Stimulated activated CD4-positive, alpha-beta T cell treated with anti-CD3 and anti-CD28 coated beads, Interleukin-1b, Interleukin-23, amount 100 ng/mL, for 4 hours (primary cell): ENCODE measurements at regions not wholly inside any gene's neighbourhood (a gene's known extent, or its start where the extent isn't known, plus 50 kb on each side); places are given as distances from the start of the nearest gene placed in this dataset.

Experiments used
- DNase-seq, 2 donors: peaks; one replicate each; pipeline ENCODE4 v3.0.0-alpha.2; 2020; ENCODE audit warnings: low read depth in 2 of 2

GRCh38 chr7:106808967-106809635 is 56.0 kb upstream of the PIK3CG start:
- no peak for DNase-seq

DNA sequence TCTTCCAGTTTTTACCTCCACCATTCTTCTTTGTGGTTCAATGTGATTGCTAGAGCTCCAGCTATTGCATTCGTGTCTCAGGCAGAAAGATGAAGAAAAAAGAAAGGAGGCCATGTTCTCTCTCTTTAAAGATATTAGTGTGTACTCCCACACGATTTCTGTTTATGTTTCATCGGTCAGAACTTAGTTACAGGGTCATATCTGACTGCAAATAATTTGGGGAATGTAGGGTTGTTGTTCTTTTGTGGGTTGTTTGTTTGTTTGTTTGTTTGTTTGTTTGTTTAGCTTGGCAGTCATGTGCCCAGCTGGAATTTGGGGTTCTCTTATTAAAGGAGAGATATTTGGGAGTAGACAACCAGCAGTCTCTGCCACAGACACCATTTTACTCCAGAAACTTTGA is 53.6 kb upstream of the PIK3CG start:
- DNase-seq: no peak

DNA sequence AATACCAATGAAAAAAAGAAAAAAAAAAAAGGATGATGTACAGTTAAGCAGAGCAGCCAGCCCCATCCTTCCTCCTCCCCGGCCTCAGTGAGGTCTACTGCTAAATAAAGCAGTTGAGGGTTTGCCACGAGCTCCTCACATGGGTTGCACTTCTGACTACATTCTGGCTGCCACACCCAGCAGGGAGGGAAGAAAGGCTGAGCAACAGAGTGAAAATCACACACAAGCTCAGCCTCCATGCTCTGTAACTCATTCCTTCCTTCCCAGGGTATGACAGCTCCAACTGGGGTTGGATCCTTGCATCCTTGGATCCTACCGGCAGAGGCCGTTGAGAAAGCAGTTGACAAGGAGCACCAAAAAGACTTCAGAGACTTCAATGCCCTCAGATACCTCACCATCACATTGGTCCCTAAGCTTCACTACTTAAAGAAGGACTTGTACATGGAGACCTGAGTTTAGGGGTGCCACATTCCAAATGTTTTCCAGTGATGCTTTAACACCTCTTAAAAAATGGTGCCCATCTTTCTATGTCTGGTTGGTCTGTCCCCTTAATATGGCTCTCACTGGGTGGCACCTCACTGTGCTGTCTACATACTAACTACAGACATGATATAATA is 52.9 kb upstream of the PIK3CG start:
- no peak for DNase-seq

DNA sequence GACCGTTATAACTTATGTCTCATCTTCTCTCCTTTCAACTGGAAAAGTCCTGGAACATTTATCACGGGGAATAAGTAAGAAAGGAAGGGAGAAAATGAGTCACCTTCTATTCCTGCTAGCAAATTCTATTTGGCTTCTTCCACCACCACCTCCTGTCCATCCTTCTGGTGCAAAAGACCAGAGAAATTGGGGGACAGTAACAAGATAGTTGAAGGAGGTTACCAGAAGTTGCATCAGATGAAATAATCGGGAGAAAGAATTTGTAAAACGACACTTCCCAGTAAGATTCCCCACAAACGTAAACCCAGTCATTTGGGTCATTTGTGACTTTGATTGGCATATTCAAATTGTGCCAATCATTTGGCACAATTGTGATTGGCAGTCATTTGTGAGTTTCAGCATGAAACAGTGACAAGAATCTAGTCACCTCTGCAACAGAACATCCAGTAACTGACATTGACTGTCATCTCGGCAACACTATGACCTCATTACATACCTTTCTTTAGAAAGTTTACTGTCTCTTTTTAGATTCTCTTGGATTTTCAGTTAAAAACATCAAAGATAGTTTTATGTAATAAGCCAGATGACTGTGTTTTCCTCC is 51.3 kb upstream of the PIK3CG start:
- DNase-seq: no peak

DNA sequence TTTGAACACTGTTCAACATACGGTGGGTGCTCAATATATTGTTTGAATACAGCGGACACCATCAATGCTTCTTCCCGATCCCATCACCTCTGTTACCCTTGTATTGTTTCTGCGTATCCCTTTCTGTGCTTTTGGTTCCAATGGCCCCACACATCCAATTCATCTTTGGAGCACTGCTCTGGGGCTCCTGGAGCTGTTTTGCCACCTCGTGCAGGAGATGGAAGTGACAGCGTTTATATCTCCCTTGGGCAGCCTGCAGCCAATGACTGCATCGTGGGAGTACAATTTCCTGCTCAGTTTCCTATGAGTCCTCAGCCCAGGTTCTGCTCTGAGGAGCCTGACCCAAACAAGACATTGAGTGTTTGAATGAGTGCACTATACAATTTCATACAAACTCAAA is 50.2 kb upstream of the PIK3CG start:
- no peak for DNase-seq
